Left ventricle myocardium inferior (tissue), 1 donor: ENCODE measurements at regions not wholly inside any gene's neighbourhood (a gene's known extent, or its start where the extent isn't known, plus 50 kb on each side); places are given as distances from the start of the nearest gene placed in this dataset.

Experiments used
- DNase-seq: peaks from one replicate; pipeline ENCODE4 v3.0.0-alpha.2; 2020
- H3K27ac ChIP-seq: fragments of 200-600 bp; replicated peaks from 2 replicates; pipeline ENCODE4 v1.8.0; 2021
- H3K27me3 ChIP-seq: fragments of 200-600 bp; 2 replicates; pipeline ENCODE4 v1.8.0; 2021; ENCODE audit warnings: low read depth
- H3K36me3 ChIP-seq: fragments of 200-600 bp; 2 replicates; pipeline ENCODE4 v1.8.0; 2021
- H3K4me1 ChIP-seq: fragments of 200-600 bp; 2 replicates; pipeline ENCODE4 v1.8.0; 2021
- H3K4me3 ChIP-seq: fragments of 200-600 bp; 2 replicates; pipeline ENCODE4 v1.8.0; 2021; ENCODE audit warnings: mild to moderate bottlenecking, moderate library complexity
- H3K9me3 ChIP-seq: fragments of 200-600 bp; replicated peaks from 2 replicates; pipeline ENCODE4 v1.8.0; 2021
- intact Hi-C: fragments of 100-400 bp; cut with micrococcal nuclease; formaldehyde crosslinking; loops from one replicate; pipeline ENCODE4 v1.11.0; 2022
- TF ChIP-seq, protein P1 (sequence below): fragments of 200-600 bp; IDR thresholded peaks from 2 replicates; pipeline ENCODE4 v1.8.0; 2021; ENCODE audit warnings: antibody characterized with exemption, mild to moderate bottlenecking, borderline replicate concordance
- donor health status: DM: no; HTN: yes; CAD: no; lungs with severe emphysema.

DNA sequence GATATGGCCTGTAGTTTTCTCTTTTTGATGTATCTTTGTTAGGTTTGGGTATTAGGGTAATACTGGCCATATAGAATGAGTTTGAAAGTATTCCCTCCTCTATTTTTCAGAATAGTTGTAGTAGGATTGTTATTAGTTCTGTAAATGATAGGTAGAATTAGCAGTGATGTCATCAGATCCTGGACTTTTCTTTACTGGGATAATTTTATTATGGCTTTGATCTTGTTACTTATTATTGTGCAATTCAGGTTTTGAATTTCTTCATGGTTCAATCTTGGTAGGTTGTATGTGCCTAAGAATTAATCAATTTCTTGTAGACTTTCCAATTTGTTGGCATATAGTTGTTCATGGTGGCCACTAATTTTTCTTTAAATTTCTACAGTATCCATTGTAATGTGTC lies 916.6 kb downstream of the CCDC85A start:
- peaks cover 68% of the 10 kb centered on the region for H3K9me3 ChIP-seq
- no peak for DNase-seq
- H3K27ac ChIP-seq: no peak overlapping the region
- no peaks in the 10 kb centered on the region for H3K4me1 ChIP-seq
- no peaks in the 10 kb centered on the region for H3K36me3 ChIP-seq
- H3K27me3 ChIP-seq: no peaks in the 10 kb centered on the region
- TF ChIP-seq, protein P1, sequence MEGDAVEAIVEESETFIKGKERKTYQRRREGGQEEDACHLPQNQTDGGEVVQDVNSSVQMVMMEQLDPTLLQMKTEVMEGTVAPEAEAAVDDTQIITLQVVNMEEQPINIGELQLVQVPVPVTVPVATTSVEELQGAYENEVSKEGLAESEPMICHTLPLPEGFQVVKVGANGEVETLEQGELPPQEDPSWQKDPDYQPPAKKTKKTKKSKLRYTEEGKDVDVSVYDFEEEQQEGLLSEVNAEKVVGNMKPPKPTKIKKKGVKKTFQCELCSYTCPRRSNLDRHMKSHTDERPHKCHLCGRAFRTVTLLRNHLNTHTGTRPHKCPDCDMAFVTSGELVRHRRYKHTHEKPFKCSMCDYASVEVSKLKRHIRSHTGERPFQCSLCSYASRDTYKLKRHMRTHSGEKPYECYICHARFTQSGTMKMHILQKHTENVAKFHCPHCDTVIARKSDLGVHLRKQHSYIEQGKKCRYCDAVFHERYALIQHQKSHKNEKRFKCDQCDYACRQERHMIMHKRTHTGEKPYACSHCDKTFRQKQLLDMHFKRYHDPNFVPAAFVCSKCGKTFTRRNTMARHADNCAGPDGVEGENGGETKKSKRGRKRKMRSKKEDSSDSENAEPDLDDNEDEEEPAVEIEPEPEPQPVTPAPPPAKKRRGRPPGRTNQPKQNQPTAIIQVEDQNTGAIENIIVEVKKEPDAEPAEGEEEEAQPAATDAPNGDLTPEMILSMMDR: no peak
- H3K4me3 ChIP-seq: no peak overlapping the region
- intact Hi-C loops: no loop called here

DNA sequence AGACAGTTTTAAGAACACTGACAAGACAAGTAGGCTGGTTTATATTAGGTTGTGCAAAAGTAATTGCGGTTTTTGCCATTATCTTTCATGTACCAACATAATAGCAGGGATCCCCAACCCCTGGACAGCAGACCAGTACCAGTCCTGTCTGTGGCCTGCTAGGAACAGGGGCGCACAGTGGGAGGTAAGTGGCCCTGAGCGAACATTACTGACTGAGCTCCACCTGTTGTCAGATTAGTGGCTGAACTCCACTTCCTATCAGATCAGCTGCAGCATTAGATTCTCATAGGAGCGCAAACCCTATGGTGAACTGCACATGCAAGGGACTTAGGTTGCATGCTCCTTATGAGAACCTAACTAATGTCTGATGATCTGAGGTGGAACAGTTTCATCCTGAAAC lies 921.9 kb downstream of the CCDC85A start:
- H3K36me3 ChIP-seq: no peaks in the 10 kb centered on the region
- peaks cover 34% of the 10 kb centered on the region for H3K9me3 ChIP-seq
- no peak for DNase-seq
- H3K4me1 ChIP-seq: no peaks in the 10 kb centered on the region
- no peak overlapping the region for H3K4me3 ChIP-seq
- no peak overlapping the region for H3K27ac ChIP-seq
- TF ChIP-seq, protein P1: no peak
- no peaks in the 10 kb centered on the region for H3K27me3 ChIP-seq
- intact Hi-C loops: no loop called here

DNA sequence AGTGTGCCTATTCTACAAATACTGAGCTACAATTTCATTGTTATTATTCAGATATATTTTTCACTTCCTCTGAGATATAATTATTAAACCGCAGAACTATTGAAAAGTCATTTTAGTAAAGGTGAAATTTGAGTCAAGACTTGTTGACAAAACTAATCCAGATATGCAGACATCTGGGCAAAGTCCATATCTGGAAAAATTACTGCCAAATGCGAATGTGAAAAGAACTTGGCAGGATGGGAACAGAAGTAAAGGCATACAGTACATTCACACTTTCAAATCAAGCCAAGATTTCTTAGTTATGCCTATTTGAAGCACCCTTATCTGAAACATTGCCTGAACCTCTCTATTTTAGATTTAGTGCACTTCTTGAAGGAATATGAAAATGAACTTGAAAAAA lies 923.6 kb downstream of the CCDC85A start:
- Histone ChIP-seq H3K4me3 (no peak overlapping the region), H3K4me1 (no peaks in the 10 kb centered on the region), H3K36me3 (no peaks in the 10 kb centered on the region), H3K27ac (no peak overlapping the region), H3K27me3 (no peaks in the 10 kb centered on the region), H3K9me3 (peaks cover 18% of the 10 kb centered on the region)
- intact Hi-C loops: no loop called here
- DNase-seq: no peak
- TF ChIP-seq, protein P1: no peak

DNA sequence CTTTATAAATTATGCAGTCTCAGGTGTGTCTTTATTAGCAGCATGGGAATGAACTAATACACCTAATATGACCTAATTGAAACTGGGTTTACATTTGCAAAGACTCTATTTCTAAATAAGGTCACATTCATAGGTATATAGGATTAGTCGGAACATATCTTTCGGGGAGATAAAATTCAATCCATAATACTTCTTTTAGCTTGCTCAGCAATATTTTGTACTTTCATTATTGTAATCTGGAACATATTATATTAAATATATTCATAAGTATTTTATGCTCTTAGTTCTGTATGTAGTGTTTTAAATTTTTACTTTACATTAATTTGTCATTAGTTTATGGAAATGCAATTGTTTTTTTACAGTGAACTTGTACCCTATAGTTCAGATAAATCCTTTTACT lies 927.7 kb downstream of the CCDC85A start:
- DNase-seq: no peak
- H3K9me3 ChIP-seq: peaks cover 14% of the 10 kb centered on the region
- intact Hi-C loops: no loop called here
- no peak overlapping the region for H3K27ac ChIP-seq
- H3K4me1 ChIP-seq: no peaks in the 10 kb centered on the region
- H3K36me3 ChIP-seq: no peaks in the 10 kb centered on the region
- TF ChIP-seq, protein P1: no peak
- H3K4me3 ChIP-seq: no peak overlapping the region
- H3K27me3 ChIP-seq: no peaks in the 10 kb centered on the region

DNA sequence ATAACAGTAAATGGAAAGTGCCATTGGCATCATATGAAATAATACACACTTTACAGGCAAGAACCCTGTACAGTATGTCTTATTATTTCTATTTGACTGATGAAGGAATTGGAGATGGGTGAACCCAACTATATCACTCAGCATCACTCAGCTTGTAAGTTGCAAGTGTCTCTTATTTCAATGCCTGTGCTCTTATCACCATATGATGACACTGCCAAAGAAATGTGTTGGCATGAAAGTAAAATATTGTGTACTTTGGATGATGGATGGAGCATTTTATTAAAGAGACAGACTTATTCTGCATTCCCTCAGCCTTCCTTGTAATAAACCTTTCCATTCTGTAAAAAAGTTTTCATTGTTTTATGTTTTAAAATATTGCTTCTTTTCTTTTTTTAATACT lies 927.5 kb upstream of the VRK2 start:
- Histone ChIP-seq H3K36me3 (no peaks in the 10 kb centered on the region), H3K4me1 (no peaks in the 10 kb centered on the region), H3K27ac (no peak overlapping the region), H3K9me3 (peaks cover 8% of the 10 kb centered on the region), H3K27me3 (no peaks in the 10 kb centered on the region), H3K4me3 (no peak overlapping the region)
- DNase-seq: no peak
- TF ChIP-seq, protein P1: no peak
- intact Hi-C loops: no loop called here

DNA sequence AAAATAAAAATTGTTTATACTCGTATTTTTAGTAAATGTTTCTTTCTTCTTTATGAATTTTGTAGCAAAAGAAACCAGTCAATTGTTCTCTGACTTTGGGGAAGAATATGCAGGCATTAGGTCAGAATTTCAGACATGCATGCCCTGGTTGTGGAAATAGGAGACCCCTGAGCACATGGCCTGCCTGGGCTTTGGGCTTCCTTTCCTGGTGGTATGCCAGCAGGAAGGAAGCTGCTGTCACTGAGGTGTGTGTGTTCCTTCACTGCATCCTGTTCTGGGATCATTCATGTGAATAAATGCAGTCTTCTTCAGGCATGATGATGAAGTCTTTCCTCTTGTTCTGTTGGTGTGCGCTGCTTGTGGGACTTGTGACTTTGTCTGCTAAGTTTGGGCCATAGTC lies 920.2 kb upstream of the VRK2 start:
- TF ChIP-seq, protein P1: no peak
- Histone ChIP-seq H3K4me1 (no peaks in the 10 kb centered on the region), H3K9me3 (peaks cover 8% of the 10 kb centered on the region), H3K27ac (no peak overlapping the region), H3K27me3 (no peaks in the 10 kb centered on the region), H3K4me3 (no peak overlapping the region), H3K36me3 (no peaks in the 10 kb centered on the region)
- intact Hi-C loops: no loop called here
- DNase-seq: no peak
